AG09319 (cell line): ENCODE measurements at regions not wholly inside any gene's neighbourhood (a gene's known extent, or its start where the extent isn't known, plus 50 kb on each side); places are given as distances from the start of the nearest gene placed in this dataset.

Experiments
- DNase-seq: peaks from one replicate; pipeline ENCODE4 v3.0.0-alpha.2; 2010; ENCODE audit warnings: low read depth; ENCODE audit errors: extremely low read depth
- TF ChIP-seq, protein P1 (sequence below): IDR thresholded peaks from 2 replicates; pipeline ENCODE4 v1.5.1; 2011; ENCODE audit warnings: low read depth, mild to moderate bottlenecking, inconsistent platforms, low read length, moderate library complexity

DNA sequence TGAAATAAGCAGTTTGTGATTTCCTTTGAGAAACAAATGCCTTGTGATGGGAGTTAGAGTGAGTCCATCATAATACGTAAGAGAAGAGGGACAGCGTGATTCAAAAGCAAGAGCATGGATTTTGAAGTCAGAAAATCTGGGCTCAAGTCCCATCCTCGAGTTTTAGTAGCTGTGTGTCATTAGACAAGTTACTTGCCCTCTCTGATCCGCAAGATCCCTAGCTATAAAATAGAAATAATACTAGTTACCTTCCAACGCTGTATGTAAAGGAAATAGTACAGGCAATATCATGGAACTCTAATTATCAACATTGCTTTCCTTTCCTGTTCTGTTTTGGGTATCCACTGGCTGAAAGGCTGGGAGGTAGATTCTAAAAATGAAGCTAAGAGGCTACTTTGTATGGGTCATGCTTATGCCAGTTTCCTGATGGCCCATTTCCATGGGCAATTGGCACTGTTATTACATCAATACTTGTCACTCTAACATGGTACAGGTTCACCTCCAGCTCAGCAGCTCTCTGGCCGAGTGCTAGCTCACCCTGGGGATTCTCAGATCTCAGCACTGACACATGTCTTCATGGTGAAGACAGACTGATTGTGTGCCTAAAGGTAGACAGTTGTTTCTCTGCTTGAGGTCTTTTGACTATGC is 241.7 kb upstream of the KLF4 start:
- DNase-seq, result no peak
- TF ChIP-seq, protein P1, sequence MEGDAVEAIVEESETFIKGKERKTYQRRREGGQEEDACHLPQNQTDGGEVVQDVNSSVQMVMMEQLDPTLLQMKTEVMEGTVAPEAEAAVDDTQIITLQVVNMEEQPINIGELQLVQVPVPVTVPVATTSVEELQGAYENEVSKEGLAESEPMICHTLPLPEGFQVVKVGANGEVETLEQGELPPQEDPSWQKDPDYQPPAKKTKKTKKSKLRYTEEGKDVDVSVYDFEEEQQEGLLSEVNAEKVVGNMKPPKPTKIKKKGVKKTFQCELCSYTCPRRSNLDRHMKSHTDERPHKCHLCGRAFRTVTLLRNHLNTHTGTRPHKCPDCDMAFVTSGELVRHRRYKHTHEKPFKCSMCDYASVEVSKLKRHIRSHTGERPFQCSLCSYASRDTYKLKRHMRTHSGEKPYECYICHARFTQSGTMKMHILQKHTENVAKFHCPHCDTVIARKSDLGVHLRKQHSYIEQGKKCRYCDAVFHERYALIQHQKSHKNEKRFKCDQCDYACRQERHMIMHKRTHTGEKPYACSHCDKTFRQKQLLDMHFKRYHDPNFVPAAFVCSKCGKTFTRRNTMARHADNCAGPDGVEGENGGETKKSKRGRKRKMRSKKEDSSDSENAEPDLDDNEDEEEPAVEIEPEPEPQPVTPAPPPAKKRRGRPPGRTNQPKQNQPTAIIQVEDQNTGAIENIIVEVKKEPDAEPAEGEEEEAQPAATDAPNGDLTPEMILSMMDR, result no peak

DNA sequence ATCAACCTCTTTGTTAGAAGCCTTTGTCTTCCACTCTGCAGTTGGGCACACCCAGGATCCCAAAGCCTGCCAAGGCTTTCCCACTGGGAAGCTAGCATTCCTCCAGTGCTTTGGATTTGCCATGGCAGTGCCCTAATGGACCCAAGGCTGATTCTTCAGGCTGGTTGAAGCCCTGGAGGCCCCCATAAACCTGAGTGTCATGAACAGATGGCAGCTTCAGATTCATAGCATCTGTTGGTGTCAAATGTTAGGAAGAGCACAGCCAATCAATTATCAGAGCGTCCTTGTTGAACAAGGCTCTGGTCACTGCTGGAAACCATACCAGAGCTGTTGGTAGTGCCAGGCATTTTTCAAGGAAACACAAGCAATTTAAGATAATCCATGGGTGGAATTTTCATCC is 241.1 kb upstream of the KLF4 start:
- TF ChIP-seq, protein P1, result no peak
- DNase-seq, result no peak

DNA sequence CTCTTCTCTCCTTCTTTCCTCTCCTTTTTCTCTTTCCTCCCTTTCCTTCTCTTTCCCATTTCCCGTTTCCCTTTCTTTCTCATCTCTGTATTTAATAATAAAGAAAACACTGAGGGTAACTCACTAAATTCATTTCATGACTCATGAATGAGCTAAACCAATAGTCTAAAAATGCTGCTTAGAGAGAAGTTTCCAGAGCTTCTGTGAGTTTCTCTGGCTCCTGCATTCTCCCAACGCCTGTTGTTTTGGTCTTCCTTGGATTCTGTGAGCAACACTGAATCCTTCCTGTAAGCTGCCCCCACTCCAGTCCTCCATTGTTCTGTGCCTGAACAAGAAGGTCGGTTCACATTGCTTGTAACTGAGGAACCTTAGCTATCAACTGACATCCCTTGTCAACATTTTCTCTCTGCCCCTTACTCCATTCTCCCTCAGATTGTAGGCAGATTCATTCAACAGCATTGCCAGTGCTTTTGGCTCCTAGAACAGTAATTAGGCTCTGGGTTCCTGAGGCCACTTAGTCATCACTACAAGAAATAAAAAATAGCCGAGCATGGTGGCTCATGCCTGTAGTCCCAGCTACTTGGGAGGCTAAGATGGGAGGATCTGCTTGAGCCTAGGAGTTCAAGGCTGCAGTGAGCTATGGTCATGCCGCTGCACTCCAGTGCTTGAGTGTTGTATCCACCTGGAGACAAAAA is 237.7 kb upstream of the KLF4 start:
- TF ChIP-seq, protein P1, result no peak
- DNase-seq, result no peak

DNA sequence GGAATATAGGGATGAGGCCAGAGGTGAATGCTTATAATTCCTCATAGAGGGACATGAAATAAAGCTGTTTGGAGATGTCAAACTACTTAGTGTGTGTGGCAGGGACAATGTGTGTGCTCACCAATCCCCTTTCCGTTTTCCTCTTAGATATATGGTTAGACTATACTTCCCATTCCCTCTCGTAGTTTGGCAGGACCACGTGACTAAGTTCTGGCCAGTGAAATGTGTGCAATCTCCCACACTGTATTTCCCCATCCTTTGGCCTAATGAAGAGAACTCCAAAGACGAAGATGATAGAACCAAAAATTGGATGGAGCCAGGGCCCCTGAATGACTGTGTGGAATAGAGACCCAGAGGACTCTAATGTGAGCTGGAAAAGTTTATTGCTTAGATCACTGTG is 233.4 kb upstream of the KLF4 start:
- DNase-seq, result no peak

DNA sequence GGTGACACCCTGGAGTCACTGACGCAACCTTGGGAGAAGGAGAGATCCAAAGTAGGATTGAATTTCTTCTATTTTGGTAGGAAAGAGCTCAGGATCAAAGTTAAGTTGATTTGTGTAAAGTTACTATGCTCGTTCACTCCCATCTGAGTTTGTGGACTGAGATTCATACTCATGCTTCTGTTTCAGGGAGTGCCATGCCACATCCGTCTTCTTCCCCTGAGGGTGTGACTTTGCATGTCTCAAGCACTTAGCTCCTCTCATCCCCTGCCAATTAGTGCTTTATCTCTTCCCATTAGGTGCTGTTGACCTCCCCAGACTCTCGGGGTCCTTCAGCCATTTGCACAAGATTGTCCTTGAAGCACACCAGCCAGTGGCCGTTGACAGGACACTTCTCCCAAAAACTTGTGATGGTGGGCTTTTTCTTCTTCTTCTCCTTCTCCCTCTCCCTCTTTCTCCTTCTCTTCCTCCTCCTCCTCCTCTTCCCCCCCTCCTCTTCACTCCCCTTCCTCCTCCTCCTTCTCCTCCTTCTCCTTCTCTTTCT is 232.2 kb upstream of the KLF4 start:
- TF ChIP-seq, protein P1, result no peak
- no peak for DNase-seq

More for the DNA sequence above, 233.4 kb upstream of the KLF4 start:
- TF ChIP-seq, protein P1, result no peak

DNA sequence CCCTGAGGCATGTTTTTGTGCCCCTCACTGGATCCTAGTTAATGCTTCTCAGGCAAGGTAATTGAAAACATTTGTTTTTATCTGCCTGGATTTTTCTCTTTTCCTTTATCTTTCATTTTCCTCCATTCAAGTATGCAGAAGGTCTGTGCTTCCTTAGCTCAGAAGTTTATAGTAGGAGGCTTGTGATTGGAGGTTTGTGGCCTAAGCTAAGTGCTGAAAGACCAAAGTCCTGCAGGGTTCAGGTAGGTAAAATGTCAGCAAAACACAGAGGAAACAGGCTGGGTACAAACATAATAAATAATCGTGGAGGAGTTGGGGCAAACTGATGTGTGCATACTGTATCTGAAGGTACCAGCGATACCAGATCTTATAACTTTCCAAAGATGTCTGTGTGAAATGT is 230.9 kb upstream of the KLF4 start:
- TF ChIP-seq, protein P1, result no peak
- DNase-seq, result no peak
